Esophagus mucosa (tissue), 1 donor: ENCODE measurements at regions not wholly inside any gene's neighbourhood (a gene's known extent, or its start where the extent isn't known, plus 50 kb on each side); places are given as distances from the start of the nearest gene placed in this dataset.
"Not testable (repeated sequence)": the region's sequence is repeated elsewhere in the genome, so short reads cannot be mapped to it uniquely, and the experiment has no call there.

Source experiments
- ATAC-seq: fragments of 200-7000 bp; cut with Tn5 transposase; one replicate; pipeline ENCODE4 v1.9.1; 2020
- donor health status: DM: yes; HTN: yes; CAD: no.

DNA sequence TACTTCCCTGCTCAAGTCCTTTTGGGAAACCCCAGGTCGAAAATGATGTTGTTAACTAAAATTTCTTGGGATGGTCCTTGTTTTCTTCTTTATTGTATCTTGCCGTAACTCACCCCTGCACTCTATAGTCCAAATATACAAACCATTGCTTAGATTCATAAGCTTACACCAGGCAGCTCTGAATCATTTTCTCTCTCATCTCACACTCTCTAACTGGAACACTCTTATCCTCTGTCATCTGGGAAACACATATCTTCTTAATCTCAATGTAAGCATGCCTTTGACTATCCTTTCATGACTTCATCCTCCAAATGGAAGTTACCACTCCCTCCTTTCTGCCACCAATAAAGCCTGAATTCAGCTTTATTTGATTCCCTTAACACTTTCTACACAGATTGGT lies 175.8 kb upstream of the ANK3 start:
- peak; percentile 26 for ATAC-seq

- no peak for ATAC-seq
Measured at GRCh38 chr10:60564475-60564874, 174.8 kb upstream of the ANK3 start.

DNA sequence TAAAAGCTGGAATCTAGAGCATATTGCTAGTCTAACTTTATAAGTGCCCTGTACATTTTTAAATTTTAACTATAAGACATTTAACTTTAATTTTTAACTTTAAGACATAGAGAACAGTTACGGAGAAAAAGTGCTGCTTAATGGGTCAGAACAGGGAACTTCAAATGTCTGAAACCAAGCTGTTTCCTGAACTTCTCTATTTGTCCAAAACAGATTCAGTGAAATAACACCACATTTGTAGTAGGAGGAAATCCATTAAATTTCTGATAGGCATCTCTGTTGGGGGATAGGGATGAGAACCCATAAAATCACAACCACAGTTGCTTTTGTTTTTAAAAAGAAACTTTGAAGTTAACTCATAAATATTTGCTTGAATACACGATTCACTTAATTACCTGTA lies 170.8 kb upstream of the ANK3 start:
- ATAC-seq, result no peak

GRCh38 chr10:60555700-60556099 lies 166.0 kb upstream of the ANK3 start:
- no peak for ATAC-seq

GRCh38 chr10:60549686-60550085 lies 160.0 kb upstream of the ANK3 start:
- no peak for ATAC-seq

DNA sequence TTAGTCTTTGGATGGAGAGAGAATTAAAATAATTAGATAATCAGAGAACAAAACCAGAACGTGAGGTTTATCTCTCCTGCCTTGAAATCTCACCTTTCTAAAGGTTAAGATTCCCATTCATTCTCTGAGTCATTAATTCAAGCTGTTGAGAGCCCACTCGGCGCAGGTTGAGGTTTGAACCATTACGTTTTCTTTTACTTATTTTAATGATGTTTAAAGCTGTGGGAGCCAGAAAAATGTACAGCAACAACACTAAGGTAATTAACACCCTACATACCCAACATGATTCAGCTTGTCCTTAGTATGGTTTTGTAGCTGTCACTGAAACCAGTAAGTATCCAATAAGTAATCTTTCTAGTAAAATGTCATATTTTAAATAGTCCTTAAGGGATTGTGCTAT lies 153.0 kb upstream of the ANK3 start:
- no peak for ATAC-seq

DNA sequence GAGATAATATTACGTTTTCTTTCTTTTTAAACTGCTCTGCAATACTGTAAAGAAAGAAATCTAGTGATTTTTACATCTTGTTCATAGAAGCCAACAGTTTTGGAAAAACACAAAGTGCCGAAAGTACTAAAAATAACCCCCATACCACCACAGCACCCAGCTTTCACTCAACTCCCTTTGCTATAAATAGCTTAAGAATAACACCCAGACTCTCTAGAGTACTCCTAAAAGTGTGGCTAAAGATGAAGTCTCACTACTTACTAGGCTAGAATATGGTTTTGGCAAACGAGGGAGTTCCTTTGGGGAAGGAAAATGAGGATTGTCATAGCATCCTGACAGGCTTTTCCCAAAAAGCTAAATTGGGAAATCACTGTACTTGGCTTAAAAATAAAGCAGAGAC lies 151.8 kb upstream of the ANK3 start:
- ATAC-seq, result no peak

DNA sequence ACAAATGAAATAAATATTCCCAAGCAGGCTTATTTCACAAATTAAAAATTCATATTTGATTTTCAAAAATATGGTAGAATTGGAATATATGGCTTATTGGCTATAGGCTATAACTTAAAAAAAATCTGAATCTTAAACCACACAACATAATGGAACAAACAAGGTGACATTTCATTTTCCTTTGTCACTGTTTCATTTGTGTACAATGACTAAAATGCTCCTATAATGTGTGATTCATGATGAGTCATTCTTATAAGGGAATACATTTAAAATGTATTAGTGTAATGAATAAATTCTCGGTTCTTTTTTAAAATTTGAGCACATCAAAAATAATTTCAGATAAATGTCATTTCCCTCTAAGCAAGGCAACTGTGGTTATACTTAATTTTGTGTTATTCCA lies 148.0 kb upstream of the ANK3 start:
- peak; percentile 57 for ATAC-seq

- peak; percentile 42 for ATAC-seq
Measured at GRCh38 chr10:60536529-60537114, 146.9 kb upstream of the ANK3 start.

GRCh38 chr10:60535427-60535826 lies 145.8 kb upstream of the ANK3 start:
- no peak for ATAC-seq

DNA sequence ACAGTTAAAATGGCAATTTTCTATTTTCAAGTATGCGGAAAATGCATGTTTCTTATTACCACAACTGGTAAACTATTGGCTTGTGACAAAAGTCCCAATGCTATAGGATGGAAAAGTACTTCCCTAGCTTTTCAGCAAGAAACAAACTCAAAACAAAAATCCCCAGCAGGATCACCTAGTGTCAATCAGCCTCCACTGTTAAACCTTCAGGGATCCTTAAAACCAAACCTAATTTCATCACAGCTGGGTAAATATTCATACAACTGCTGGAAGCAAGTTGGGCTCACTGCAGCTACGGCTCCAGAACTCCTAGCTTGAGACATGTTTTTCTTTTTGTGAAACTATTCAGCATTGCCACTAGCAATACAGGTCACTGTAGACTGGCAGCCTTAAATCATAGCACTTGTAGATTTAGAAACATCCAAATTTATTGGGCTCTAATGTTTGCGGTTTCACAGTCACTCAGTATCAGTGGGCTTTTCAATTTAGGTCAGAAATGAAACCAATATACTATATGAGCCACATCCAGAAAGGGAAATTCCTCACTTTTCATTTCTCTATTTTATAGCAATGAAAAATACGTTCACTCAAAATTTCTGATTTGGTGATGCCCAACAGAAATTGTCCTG lies 145.2 kb upstream of the ANK3 start:
- ATAC-seq, result no peak

DNA sequence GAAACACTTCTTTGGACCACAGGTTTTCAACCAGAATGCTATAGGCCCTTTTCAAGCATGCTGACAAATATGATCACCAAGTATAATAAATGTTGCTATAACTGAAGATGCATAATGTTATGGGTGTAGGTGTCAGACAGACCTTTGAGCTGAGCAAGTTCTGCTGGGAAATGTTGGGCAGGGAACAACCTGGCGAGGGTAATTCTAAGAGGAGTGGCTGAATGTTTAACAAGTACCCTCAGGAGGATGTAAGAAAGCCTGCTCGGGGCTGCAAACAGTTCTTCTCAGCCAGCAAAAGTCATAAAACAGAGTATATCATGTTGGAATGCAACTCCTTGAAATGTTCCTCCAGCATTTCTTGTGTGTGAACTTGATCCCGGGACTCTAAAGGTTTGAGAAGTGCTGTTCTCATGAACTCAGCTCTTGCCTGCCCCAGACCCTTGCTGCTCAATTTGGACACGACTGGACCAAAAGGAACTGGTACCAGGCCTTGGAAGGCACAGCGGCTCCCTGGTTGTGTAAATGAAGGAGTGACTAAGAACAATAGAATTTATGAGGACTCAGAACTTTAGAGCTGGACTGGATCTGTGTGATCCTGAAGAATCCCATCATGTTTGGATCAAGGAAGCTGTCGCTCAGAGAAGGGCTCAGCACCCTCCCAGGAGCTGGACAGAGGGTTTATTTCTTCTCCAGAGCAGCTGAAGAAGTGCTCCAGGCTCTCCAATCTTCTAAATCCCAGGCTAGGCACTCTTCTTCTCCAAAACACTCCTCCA lies 143.2 kb upstream of the ANK3 start:
- ATAC-seq, result no peak

DNA sequence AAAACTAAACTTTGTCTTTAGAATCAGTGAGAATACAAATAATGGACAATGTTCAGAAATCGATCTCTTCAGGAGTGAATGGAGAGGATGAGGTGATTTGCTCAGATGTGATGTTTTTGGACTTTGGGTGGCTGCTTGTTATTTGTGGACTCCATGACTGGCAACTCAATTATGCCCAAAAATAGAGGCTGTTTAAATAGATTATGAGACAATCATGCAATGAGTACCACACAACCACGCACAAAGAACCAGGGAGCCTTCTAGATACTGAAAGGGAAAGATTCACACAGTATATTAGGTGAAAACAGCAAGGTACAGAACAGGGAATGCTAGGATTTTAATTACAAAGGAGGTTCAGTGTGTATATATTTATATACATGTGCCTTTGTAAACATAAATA lies 141.3 kb upstream of the ANK3 start:
- ATAC-seq, result no peak

GRCh38 chr10:60527676-60528075 lies 138.0 kb upstream of the ANK3 start:
- ATAC-seq, result no peak

DNA sequence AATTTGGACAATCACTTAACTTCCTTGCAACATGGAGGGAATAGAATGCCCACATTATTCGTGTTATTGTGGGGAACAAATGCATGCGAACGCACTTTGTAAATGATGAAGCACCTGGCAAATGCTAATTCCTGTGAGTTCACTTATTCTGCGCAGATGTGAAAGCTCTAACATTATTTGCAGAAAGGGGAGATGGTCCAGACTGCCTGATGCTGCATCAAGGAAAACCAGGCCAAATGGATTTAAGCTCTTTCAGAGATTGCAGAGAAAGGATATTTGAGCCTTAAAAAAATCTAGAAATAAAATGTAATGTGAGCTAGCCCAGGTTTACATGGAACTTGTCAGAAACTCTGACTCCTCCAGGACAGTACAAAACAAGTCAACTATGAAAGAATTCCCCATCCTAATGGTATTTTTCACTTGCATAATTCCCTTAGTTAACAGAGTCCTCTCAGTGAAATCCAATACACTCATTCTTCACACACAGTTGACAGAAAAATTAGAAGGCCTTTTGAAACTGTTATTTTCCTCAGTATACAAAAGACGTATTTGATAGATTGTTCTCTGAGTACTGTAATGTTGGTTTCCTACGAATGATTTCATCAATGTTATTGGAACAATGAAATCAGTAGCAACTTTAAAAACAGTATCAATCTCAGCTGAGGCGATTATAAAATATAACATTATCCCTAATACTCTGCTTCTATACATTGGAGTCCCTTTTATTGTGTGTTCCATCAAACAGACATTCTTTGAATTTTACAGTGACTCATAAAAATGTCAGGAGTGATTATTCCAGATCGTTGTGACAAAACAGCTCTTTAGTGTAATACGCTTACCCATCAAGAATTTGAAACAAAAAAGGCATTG lies 136.3 kb upstream of the ANK3 start:
- no peak for ATAC-seq

DNA sequence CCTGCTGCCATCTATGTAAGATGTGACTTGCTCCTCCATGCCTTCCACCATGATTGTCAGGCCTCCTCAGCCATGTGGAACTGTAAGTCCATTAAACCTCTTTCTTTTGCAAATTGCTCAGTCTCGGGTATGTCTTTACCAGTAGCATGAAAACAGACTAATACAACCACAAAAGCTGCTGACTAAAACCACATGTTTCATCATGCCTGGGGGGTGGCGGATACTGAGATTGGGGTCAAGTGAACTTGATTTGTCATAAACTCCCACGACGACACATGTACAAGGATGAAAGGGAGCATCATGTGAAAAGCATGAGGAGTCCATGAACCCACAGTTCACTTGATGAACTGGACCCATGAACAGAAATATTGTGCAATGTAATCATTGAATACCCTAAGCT lies 134.9 kb upstream of the ANK3 start:
- no peak for ATAC-seq

DNA sequence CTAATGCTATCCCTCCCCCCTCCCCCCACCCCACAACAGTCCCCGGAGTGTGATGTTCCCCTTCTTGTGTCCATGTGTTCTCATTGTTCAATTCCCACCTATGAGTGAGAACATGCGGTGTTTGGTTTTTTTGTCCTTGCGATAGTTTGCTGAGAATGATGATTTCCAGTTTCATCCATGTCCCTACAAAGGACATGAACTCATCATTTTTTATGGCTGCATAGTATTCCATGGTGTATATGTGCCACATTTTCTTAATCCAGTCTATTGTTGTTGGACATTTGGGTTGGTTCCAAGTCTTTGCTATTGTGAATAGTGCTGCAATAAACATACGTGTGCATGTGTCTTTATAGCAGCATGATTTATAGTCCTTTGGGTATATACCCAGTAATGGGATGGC lies 133.7 kb upstream of the ANK3 start:
- not testable (repeated sequence) for ATAC-seq

DNA sequence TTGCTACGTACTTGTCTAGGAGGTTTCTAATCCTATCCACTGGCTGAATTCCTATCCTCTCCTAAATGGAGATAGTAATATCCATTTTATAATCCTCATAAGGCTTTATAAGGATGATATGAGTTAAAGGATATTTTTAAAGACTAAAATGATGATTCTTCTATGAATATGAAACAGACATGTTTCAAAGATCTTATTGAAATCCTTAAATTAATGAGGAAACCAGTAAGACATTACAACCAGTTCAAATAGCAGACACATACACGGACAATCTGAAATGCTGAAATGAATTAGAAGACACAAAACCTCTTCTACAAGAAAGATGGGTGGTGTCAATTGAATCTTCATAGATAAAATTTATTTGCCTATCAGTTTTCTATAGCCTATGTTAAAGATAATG lies 132.9 kb upstream of the ANK3 start:
- ATAC-seq, result no peak

GRCh38 chr10:60521974-60522405 lies 132.3 kb upstream of the ANK3 start:
- no peak for ATAC-seq

- ATAC-seq, result no peak
Measured at GRCh38 chr10:60518745-60519144, 129.1 kb upstream of the ANK3 start.

DNA sequence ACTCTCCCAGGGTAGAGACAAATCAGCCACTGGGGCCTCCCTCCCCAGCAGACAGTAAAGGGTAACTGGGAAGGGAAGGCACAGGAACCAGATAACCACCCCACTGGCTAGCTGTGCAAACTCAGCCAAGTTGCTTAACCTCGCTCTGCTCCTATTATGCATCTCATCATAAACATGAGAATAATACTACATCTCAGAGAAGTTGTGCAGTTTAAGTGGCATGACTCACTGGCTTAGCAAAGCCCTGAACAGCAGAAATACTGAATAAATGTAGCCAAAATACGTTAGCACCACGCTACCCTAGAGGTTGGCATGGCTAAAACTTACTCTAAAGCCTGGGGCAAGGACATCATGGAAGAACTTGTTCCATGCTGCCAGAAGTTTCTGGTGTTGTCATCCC lies 128.1 kb upstream of the ANK3 start:
- peak; percentile 46 for ATAC-seq

GRCh38 chr10:60513281-60513680 lies 123.6 kb upstream of the ANK3 start:
- ATAC-seq, result no peak
